Neural cell (in vitro differentiated cells): ENCODE measurements at regions not wholly inside any gene's neighbourhood (a gene's known extent, or its start where the extent isn't known, plus 50 kb on each side); places are given as distances from the start of the nearest gene placed in this dataset.

ENCODE experiments used
- POLR2AphosphoS5 ChIP-seq: IDR thresholded peaks from 2 replicates; pipeline ENCODE4 v1.6.1; 2012
- TF ChIP-seq, protein P1 (sequence below): fragments of 450-650 bp; IDR thresholded peaks from 2 replicates; pipeline ENCODE4 v1.5.1; 2014; ENCODE audit warnings: antibody characterized with exemption, mild to moderate bottlenecking, moderate library complexity; ENCODE audit not compliant: poor library complexity, severe bottlenecking

DNA sequence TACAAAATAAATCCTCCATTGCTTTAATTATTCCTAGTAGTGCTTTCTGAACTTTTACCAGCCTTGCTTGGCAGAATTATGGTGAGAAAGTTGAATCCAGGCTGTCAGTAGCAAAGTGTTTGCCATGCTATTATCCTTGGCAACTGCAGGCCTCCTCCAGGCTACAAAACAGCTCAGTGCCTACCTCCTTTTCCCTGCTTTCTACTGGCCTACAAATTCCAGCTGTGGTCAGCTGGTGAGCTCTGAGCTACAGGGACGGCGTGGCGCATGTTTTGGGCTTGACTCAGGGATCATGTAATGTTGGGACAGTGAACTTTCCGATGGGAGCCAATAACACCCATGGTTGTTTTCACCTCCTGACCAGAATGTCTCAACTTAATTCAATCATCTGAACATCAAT, 456.1 kb upstream of the ADAMTS5 start:
- TF ChIP-seq, protein P1, sequence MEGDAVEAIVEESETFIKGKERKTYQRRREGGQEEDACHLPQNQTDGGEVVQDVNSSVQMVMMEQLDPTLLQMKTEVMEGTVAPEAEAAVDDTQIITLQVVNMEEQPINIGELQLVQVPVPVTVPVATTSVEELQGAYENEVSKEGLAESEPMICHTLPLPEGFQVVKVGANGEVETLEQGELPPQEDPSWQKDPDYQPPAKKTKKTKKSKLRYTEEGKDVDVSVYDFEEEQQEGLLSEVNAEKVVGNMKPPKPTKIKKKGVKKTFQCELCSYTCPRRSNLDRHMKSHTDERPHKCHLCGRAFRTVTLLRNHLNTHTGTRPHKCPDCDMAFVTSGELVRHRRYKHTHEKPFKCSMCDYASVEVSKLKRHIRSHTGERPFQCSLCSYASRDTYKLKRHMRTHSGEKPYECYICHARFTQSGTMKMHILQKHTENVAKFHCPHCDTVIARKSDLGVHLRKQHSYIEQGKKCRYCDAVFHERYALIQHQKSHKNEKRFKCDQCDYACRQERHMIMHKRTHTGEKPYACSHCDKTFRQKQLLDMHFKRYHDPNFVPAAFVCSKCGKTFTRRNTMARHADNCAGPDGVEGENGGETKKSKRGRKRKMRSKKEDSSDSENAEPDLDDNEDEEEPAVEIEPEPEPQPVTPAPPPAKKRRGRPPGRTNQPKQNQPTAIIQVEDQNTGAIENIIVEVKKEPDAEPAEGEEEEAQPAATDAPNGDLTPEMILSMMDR: no peak
- TF ChIP-seq POLR2AphosphoS5: no peak
